SH-SY5Y (cell line): ENCODE measurements at regions not wholly inside any gene's neighbourhood (a gene's known extent, or its start where the extent isn't known, plus 50 kb on each side); places are given as distances from the start of the nearest gene placed in this dataset.

Source experiments
- GATA2 ChIP-seq: IDR thresholded peaks from 2 replicates; pipeline ENCODE4 v1.6.1; 2011; ENCODE audit warnings: mild to moderate bottlenecking, low read depth, low read length
- GATA3 ChIP-seq: IDR thresholded peaks from 2 replicates; pipeline ENCODE4 v1.6.1; 2011; ENCODE audit warnings: low read depth, mild to moderate bottlenecking, low read length, moderate library complexity

DNA sequence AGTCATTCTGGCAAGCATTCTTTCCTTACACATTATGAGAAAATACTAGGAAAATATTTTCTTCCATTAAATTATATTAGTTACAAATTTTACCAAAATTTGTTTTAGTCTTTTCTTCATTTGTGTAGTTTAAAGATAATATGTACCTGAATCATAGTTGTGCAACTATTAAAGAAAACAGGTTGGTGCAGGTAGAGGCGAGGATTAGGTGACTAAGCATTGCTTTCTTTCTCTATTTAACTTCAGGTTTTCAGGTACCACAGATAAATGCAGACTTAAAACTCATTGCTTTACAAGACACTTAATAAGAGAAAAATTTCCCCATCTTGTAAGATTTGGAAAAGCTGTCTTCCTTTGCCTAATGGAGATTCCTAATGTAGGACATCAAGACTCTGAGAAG, 1175.5 kb upstream of the ADGRB3 start:
- TF ChIP-seq GATA2: no peak
- no peak for TF ChIP-seq GATA3
